IMR-90 (cell line): ENCODE measurements at regions not wholly inside any gene's neighbourhood (a gene's known extent, or its start where the extent isn't known, plus 50 kb on each side); places are given as distances from the start of the nearest gene placed in this dataset.

Experiments
- ATAC-seq: fragments of 200-7000 bp; cut with Tn5 transposase; 2 replicates; pipeline ENCODE4 v1.9.1; 2020; ENCODE audit warnings: low read depth, mild to moderate bottlenecking, moderate library complexity
- BruUV-seq: library from RNA; stranded (reverse); fragments of 400-500 nt; replicated peaks from 2 replicates; lab custom pipeline; 2021; lab: Mats Ljungman, UMichigan
- CTCF ChIA-PET: fragments of 300-600 bp; formaldehyde crosslinking; extraction: SDS; loops from one replicate; lab custom pipeline; 2021; ENCODE audit warnings: antibody characterized with exemption; lab: Yijun Ruan, JAX
- POLR2A ChIA-PET: fragments of 300-600 bp; sonication (Branson Sonifier 250); formaldehyde crosslinking; loops from one replicate; lab custom pipeline; 2022; ENCODE audit warnings: antibody characterized with exemption; ENCODE audit not compliant: unreplicated experiment; lab: Charles Lee
- DNase-seq: peaks from one replicate; pipeline ENCODE4 v3.0.0; 2013
- H2AFZ ChIP-seq: replicated peaks from 2 replicates; pipeline ENCODE3; 2013; ENCODE audit warnings: low read length, mild to moderate bottlenecking; ENCODE audit not compliant: poor library complexity
- H2AK5ac ChIP-seq: 2 replicates; pipeline ENCODE4 v1.6.1; 2013; ENCODE audit warnings: low read depth, low read length, inconsistent platforms
- H2AK9ac ChIP-seq: replicated peaks from 2 replicates; pipeline ENCODE3; 2013; ENCODE audit warnings: mild to moderate bottlenecking, low read depth, low read length, moderate library complexity; ENCODE audit not compliant: poor library complexity
- H2BK120ac ChIP-seq: 2 replicates; pipeline ENCODE4 v1.6.1; 2013; ENCODE audit warnings: low read depth, low read length, inconsistent platforms
- H2BK15ac ChIP-seq: 3 replicates; pipeline ENCODE4 v1.6.1; 2013; ENCODE audit warnings: low read depth, low read length, inconsistent platforms
- H2BK20ac ChIP-seq: 2 replicates; pipeline ENCODE4 v1.6.1; 2013; ENCODE audit warnings: low read depth, mild to moderate bottlenecking, inconsistent platforms, low read length, moderate library complexity
- H2BK5ac ChIP-seq: 2 replicates; pipeline ENCODE4 v1.6.1; 2013; ENCODE audit warnings: mild to moderate bottlenecking, low read depth, low read length, inconsistent platforms; ENCODE audit not compliant: poor library complexity, severe bottlenecking
- H3K14ac ChIP-seq: replicated peaks from 2 replicates; pipeline ENCODE4 v1.6.1; 2013; ENCODE audit warnings: low read depth, low read length, inconsistent platforms
- H3K18ac ChIP-seq: 2 replicates; pipeline ENCODE4 v1.6.1; 2013; ENCODE audit warnings: low read depth, low read length, control low read depth
- H3K23ac ChIP-seq: 2 replicates; pipeline ENCODE4 v1.6.1; 2013; ENCODE audit warnings: low read depth, low read length, inconsistent platforms
- H3K27ac ChIP-seq: 2 replicates; pipeline ENCODE4 v1.5.1; 2013; ENCODE audit warnings: mild to moderate bottlenecking, control low read depth, low read length; ENCODE audit not compliant: insufficient read depth
- H3K27me3 ChIP-seq: 2 replicates; pipeline ENCODE4 v1.6.1; 2013; ENCODE audit warnings: low read length; ENCODE audit not compliant: control insufficient read depth, insufficient read depth
- H3K36me3 ChIP-seq: 2 replicates; pipeline ENCODE4 v1.6.1; 2013; ENCODE audit warnings: low read length, mixed read lengths; ENCODE audit not compliant: control insufficient read depth, insufficient read depth
- H3K4ac ChIP-seq: 2 replicates; pipeline ENCODE4 v1.6.1; 2013; ENCODE audit warnings: low read depth, low read length, inconsistent platforms
- H3K4me1 ChIP-seq: 2 replicates; pipeline ENCODE4 v1.6.1; 2013; ENCODE audit warnings: low read length, mixed read lengths; ENCODE audit not compliant: control insufficient read depth, insufficient read depth
- H3K4me2 ChIP-seq: 2 replicates; pipeline ENCODE4 v1.6.1; 2013; ENCODE audit warnings: low read depth, mild to moderate bottlenecking, control low read depth, low read length, moderate library complexity
- H3K4me3 ChIP-seq: 2 replicates; pipeline ENCODE4 v1.5.1; 2013; ENCODE audit warnings: low read depth, mild to moderate bottlenecking, control low read depth, low read length, moderate library complexity; ENCODE audit not compliant: insufficient read depth
- H3K56ac ChIP-seq: 2 replicates; pipeline ENCODE4 v1.6.1; 2013; ENCODE audit warnings: low read length, inconsistent platforms; ENCODE audit not compliant: insufficient read depth; ENCODE audit errors: extremely low read depth
- H3K79me1 ChIP-seq, 2 experiments: 2 replicates each; pipeline ENCODE4 v1.6.1; 2013; ENCODE audit warnings: low read length in 2 of 2, inconsistent platforms in 1 of 2, low read depth in 1 of 2
- H3K9ac ChIP-seq: 2 replicates; pipeline ENCODE4 v1.6.1; 2013; ENCODE audit warnings: low read depth, low read length, control low read depth
- H3K9me1 ChIP-seq: 2 replicates; pipeline ENCODE4 v1.6.1; 2013; ENCODE audit warnings: low read length, inconsistent platforms; ENCODE audit not compliant: insufficient read depth
- H3K9me3 ChIP-seq: 2 replicates; pipeline ENCODE4 v1.6.1; 2013; ENCODE audit warnings: low read length; ENCODE audit not compliant: control insufficient read depth, insufficient read depth
- H4K20me1 ChIP-seq: 2 replicates; pipeline ENCODE4 v1.6.1; 2013; ENCODE audit warnings: low read length, inconsistent platforms; ENCODE audit not compliant: insufficient read depth
- H4K5ac ChIP-seq: 2 replicates; pipeline ENCODE4 v1.6.1; 2013; ENCODE audit warnings: mild to moderate bottlenecking, low read depth, low read length, control low read depth
- H4K8ac ChIP-seq, 2 experiments: 2 replicates each; pipeline ENCODE4 v1.6.1; 2013; ENCODE audit warnings: low read depth in 2 of 2, low read length in 2 of 2, control low read depth in 1 of 2, inconsistent platforms in 1 of 2
- H4K91ac ChIP-seq: 2 replicates; pipeline ENCODE4 v1.6.1; 2013; ENCODE audit warnings: low read depth, low read length, inconsistent platforms; ENCODE audit not compliant: insufficient read depth
- CEBPB ChIP-seq: IDR thresholded peaks from 2 replicates; pipeline ENCODE4 v1.6.1; 2012; ENCODE audit warnings: low read depth, low read length, improper control_type of control experiment
- CHD1 ChIP-seq: IDR thresholded peaks from 2 replicates; pipeline ENCODE4 v1.6.1; 2012; ENCODE audit warnings: low read depth, low read length, improper control_type of control experiment
- CTCF ChIP-seq: conservative IDR thresholded peaks from 2 replicates; pipeline ENCODE4 v1.5.1; 2012; ENCODE audit warnings: mild to moderate bottlenecking, low read depth, low read length, improper control_type of control experiment
- MAZ ChIP-seq: IDR thresholded peaks from 2 replicates; pipeline ENCODE4 v1.6.1; 2012; ENCODE audit warnings: low read depth, mild to moderate bottlenecking, low read length, improper control_type of control experiment, moderate library complexity, borderline replicate concordance
- NFE2L2 ChIP-seq: fragments of 150-350 bp; IDR thresholded peaks from 2 replicates; pipeline ENCODE4 v1.6.1; 2016; ENCODE audit warnings: low read depth, mild to moderate bottlenecking, low read length
- POLR2A ChIP-seq: IDR thresholded peaks from 2 replicates; pipeline ENCODE4 v1.6.1; 2012; ENCODE audit warnings: mild to moderate bottlenecking, low read depth, low read length
- RFX5 ChIP-seq: IDR thresholded peaks from 2 replicates; pipeline ENCODE4 v1.8.0; 2012; ENCODE audit warnings: low read depth, mild to moderate bottlenecking, low read length, moderate library complexity
- SMC3 ChIP-seq: fragments of 150-350 bp; IDR thresholded peaks from 2 replicates; pipeline ENCODE4 v1.6.1; 2016; ENCODE audit warnings: low read depth, mild to moderate bottlenecking, antibody characterized with exemption, low read length, moderate library complexity
- USF2 ChIP-seq: fragments of 150-350 bp; IDR thresholded peaks from 2 replicates; pipeline ENCODE4 v1.6.1; 2017; ENCODE audit warnings: mild to moderate bottlenecking, antibody characterized with exemption, low read length, low read depth
- WGBS, 2 experiments: methylation state at CpG; one replicate each; pipeline versions ENCODE4 v1.1.5 to v1.1.7; 2013; ENCODE audit warnings: missing lambda C conversion rate in 2 of 2; ENCODE audit not compliant: insufficient read length in 1 of 2; ENCODE audit errors: extremely low coverage in 2 of 2; 5-methylcytosine and 5-hydroxymethylcytosine counted together
- dilution Hi-C: fragments of 300-500 bp; cut with HindIII; formaldehyde crosslinking; loops from one replicate; pipeline ENCODE4 v1.14.3; 2018; ENCODE audit warnings: low sequenced_read_pairs; ENCODE audit not compliant: unreplicated experiment
- in situ Hi-C: fragments of 300-500 bp; cut with MboI; formaldehyde crosslinking; loops from 3 replicates; pipeline ENCODE4 v1.14.3; 2019; ENCODE audit warnings: low sequenced_read_pairs, inconsistent platforms, mixed read lengths
- intact Hi-C: fragments of 100-400 bp; cut with micrococcal nuclease; formaldehyde crosslinking; loops from 2 replicates; pipeline ENCODE4 v1.10.0; 2022

GRCh38 chr16:54363766-54364165, 77.2 kb upstream of the IRX3 start:
- no peak overlapping the region for H2AK5ac ChIP-seq
- no peak overlapping the region for H3K9ac ChIP-seq
- no peak overlapping the region for H3K4me3 ChIP-seq
- DNase-seq: no peak
- no peak overlapping the region for H2BK120ac ChIP-seq
- H3K79me1 ChIP-seq: no peaks in the 10 kb centered on the region
- intact Hi-C loops: no loop called here
- no peak overlapping the region for H3K4me2 ChIP-seq
- no peaks in the 10 kb centered on the region for H3K4me1 ChIP-seq
- no peaks in the 10 kb centered on the region for H3K9me3 ChIP-seq
- no peaks in the 10 kb centered on the region for H3K9me1 ChIP-seq
- H4K20me1 ChIP-seq: no peaks in the 10 kb centered on the region
- H4K91ac ChIP-seq: no peak overlapping the region
- WGBS, 2 experiments: no CpG with 5 or more reads among the region's 6 CpGs
- POLR2A ChIA-PET: no interaction called here
- no peak overlapping the region for H3K23ac ChIP-seq
- no peak overlapping the region for H3K4ac ChIP-seq
- H2AK9ac ChIP-seq: no peak overlapping the region
- H3K18ac ChIP-seq: no peak overlapping the region
- no peak overlapping the region for H4K5ac ChIP-seq
- no peak overlapping the region for H4K8ac ChIP-seq
- no peak overlapping the region for H3K14ac ChIP-seq
- BruUV-seq: no TSS peak
- ATAC-seq: no peak
- CTCF ChIA-PET: no interaction called here
- no peak overlapping the region for H2BK20ac ChIP-seq
- no peak overlapping the region for H2AFZ ChIP-seq
- in situ Hi-C loops: no loop called here
- no peak overlapping the region for H2BK15ac ChIP-seq
- TF ChIP-seq RFX5 (no peak), POLR2A (no peak), CHD1 (no peak), USF2 (no peak), NFE2L2 (no peak), CEBPB (no peak), CTCF (no peak), MAZ (no peak), SMC3 (no peak)
- dilution Hi-C loops: no loop called here
- H3K27ac ChIP-seq: no peak overlapping the region
- H3K56ac ChIP-seq: no peak overlapping the region
- H2BK5ac ChIP-seq: no peak overlapping the region
- H3K36me3 ChIP-seq: no peaks in the 10 kb centered on the region
- peaks cover 11% of the 10 kb centered on the region for H3K27me3 ChIP-seq
